ENCODE measurements at regions not wholly inside any gene's neighbourhood (a gene's known extent, or its start where the extent isn't known, plus 50 kb on each side); places are given as distances from the start of the nearest gene placed in this dataset.
"Not testable (repeated sequence)": the region's sequence is repeated elsewhere in the genome, so short reads cannot be mapped to it uniquely, and the experiment has no call there.

- DNase-seq (ENCODE audit: low spot score), result no peak
- no peaks in the 10 kb centered on the region for H3K4me1 Mint-ChIP-seq (ENCODE audit: unreplicated experiment)
- H3K9me3 Mint-ChIP-seq (ENCODE audit: unreplicated experiment), result no peaks in the 10 kb centered on the region
- no peak overlapping the region for H3K27ac Mint-ChIP-seq (ENCODE audit: unreplicated experiment)
- H3K36me3 Mint-ChIP-seq (ENCODE audit: low read depth, unreplicated experiment), result no peaks in the 10 kb centered on the region
- no peaks in the 10 kb centered on the region for H3K27me3 Mint-ChIP-seq (ENCODE audit: unreplicated experiment)
- TF ChIP-seq, protein P1, sequence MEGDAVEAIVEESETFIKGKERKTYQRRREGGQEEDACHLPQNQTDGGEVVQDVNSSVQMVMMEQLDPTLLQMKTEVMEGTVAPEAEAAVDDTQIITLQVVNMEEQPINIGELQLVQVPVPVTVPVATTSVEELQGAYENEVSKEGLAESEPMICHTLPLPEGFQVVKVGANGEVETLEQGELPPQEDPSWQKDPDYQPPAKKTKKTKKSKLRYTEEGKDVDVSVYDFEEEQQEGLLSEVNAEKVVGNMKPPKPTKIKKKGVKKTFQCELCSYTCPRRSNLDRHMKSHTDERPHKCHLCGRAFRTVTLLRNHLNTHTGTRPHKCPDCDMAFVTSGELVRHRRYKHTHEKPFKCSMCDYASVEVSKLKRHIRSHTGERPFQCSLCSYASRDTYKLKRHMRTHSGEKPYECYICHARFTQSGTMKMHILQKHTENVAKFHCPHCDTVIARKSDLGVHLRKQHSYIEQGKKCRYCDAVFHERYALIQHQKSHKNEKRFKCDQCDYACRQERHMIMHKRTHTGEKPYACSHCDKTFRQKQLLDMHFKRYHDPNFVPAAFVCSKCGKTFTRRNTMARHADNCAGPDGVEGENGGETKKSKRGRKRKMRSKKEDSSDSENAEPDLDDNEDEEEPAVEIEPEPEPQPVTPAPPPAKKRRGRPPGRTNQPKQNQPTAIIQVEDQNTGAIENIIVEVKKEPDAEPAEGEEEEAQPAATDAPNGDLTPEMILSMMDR (IDR thresholded peaks at IDR 0.05; ENCODE audit: unreplicated experiment), result no peak
- H3K4me3 Mint-ChIP-seq (ENCODE audit: unreplicated experiment), result no peak overlapping the region
Measured at GRCh38 chr2:67103157-67103556, 294.0 kb upstream of the ETAA1 start.

DNA sequence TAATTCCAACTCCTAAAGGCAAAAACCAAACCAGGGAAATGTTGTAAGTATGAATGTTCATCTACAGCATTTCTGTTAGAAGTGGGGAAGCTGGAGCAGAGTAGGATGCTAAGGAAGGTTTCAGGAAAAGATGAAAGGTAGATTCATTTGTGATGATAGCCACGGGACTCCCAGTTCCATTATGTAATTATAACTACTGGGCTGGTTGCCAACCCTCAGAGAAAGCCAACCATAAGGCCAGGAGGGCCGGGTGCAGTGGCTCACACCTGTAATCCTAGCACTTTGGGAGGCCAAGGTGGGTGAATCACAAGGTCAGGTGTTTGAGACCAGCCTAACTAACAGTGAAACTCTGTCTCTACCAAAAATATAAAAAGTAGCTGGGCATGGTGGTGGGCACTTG, 288.9 kb upstream of the ETAA1 start:
- TF ChIP-seq, protein P1 (IDR thresholded peaks at IDR 0.05; ENCODE audit: unreplicated experiment), result no peak
- H3K36me3 Mint-ChIP-seq (ENCODE audit: low read depth, unreplicated experiment), result no peaks in the 10 kb centered on the region
- H3K27ac Mint-ChIP-seq (ENCODE audit: unreplicated experiment), result no peak overlapping the region
- H3K4me1 Mint-ChIP-seq (ENCODE audit: unreplicated experiment), result no peaks in the 10 kb centered on the region
- no peak for DNase-seq (ENCODE audit: low spot score)
- H3K4me3 Mint-ChIP-seq (ENCODE audit: unreplicated experiment), result no peak overlapping the region
- no peaks in the 10 kb centered on the region for H3K27me3 Mint-ChIP-seq (ENCODE audit: unreplicated experiment)
- H3K9me3 Mint-ChIP-seq (ENCODE audit: unreplicated experiment), result no peaks in the 10 kb centered on the region

DNA sequence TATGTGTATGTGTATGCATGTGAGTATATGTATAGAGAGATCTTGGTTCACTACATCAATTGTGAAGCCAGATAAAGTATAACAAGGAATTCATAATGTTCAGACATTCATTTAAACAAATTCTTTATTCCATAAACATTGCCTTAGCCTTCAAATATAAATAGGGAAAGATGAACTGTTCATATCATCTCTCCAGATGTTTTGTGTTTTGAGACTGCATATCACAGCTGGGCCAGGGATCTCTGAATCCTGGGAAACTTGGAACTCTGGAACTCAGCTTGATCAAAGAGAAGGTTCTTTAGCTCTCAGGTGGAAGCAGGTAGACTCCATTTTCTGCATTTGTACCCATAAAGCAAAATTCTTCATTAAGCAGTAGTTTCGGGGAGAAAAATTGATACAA, 272.6 kb upstream of the ETAA1 start:
- DNase-seq (ENCODE audit: low spot score), result no peak
- Mint-ChIP-seq H3K27me3 (ENCODE audit: unreplicated experiment) (no peaks in the 10 kb centered on the region), H3K27ac (ENCODE audit: unreplicated experiment) (no peak overlapping the region), H3K4me3 (ENCODE audit: unreplicated experiment) (no peak overlapping the region), H3K36me3 (ENCODE audit: low read depth, unreplicated experiment) (no peaks in the 10 kb centered on the region), H3K9me3 (ENCODE audit: unreplicated experiment) (no peaks in the 10 kb centered on the region), H3K4me1 (ENCODE audit: unreplicated experiment) (no peaks in the 10 kb centered on the region)
- TF ChIP-seq, protein P1 (IDR thresholded peaks at IDR 0.05; ENCODE audit: unreplicated experiment), result no peak

GRCh38 chr2:67130531-67131256, 266.4 kb upstream of the ETAA1 start:
- H3K9me3 Mint-ChIP-seq (ENCODE audit: unreplicated experiment), result no peaks in the 10 kb centered on the region
- TF ChIP-seq, protein P1 (IDR thresholded peaks at IDR 0.05; ENCODE audit: unreplicated experiment), result no peak
- no peaks in the 10 kb centered on the region for H3K27me3 Mint-ChIP-seq (ENCODE audit: unreplicated experiment)
- no peak overlapping the region for H3K27ac Mint-ChIP-seq (ENCODE audit: unreplicated experiment)
- H3K36me3 Mint-ChIP-seq (ENCODE audit: low read depth, unreplicated experiment), result no peaks in the 10 kb centered on the region
- no peaks in the 10 kb centered on the region for H3K4me1 Mint-ChIP-seq (ENCODE audit: unreplicated experiment)
- H3K4me3 Mint-ChIP-seq (ENCODE audit: unreplicated experiment), result no peak overlapping the region
- no peak for DNase-seq (ENCODE audit: low spot score)

DNA sequence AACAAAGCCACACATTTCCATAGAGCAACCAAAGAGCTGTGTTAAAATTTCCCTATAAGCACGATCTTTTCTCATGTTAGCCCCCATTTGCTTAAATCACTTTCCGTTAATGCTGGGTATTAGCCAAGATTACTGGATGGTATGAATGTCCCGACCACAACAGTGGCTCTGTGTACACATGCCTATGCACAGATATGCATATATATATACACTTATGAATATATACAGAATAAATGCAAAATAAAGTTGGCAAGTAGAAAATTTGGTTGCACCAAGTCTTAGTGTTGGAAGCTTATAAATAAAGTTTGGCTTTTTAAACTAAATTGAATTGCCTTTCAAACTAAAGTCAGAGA, 265.9 kb upstream of the ETAA1 start:
- no peaks in the 10 kb centered on the region for H3K36me3 Mint-ChIP-seq (ENCODE audit: low read depth, unreplicated experiment)
- no peak overlapping the region for H3K4me3 Mint-ChIP-seq (ENCODE audit: unreplicated experiment)
- TF ChIP-seq, protein P1 (IDR thresholded peaks at IDR 0.05; ENCODE audit: unreplicated experiment), result no peak
- H3K27ac Mint-ChIP-seq (ENCODE audit: unreplicated experiment), result no peak overlapping the region
- no peaks in the 10 kb centered on the region for H3K9me3 Mint-ChIP-seq (ENCODE audit: unreplicated experiment)
- H3K27me3 Mint-ChIP-seq (ENCODE audit: unreplicated experiment), result no peaks in the 10 kb centered on the region
- H3K4me1 Mint-ChIP-seq (ENCODE audit: unreplicated experiment), result no peaks in the 10 kb centered on the region
- DNase-seq (ENCODE audit: low spot score), result no peak

- not testable (repeated sequence) for H3K27me3 Mint-ChIP-seq (ENCODE audit: unreplicated experiment); H3K27ac Mint-ChIP-seq (ENCODE audit: unreplicated experiment); H3K4me1 Mint-ChIP-seq (ENCODE audit: unreplicated experiment); H3K4me3 Mint-ChIP-seq (ENCODE audit: unreplicated experiment); DNase-seq (ENCODE audit: low spot score); H3K9me3 Mint-ChIP-seq (ENCODE audit: unreplicated experiment); H3K36me3 Mint-ChIP-seq (ENCODE audit: low read depth, unreplicated experiment)
Measured at GRCh38 chr2:67132441-67132940, 264.6 kb upstream of the ETAA1 start.

Measured in endothelial cell (in vitro differentiated cells).